ENCODE measurements at regions not wholly inside any gene's neighbourhood (a gene's known extent, or its start where the extent isn't known, plus 50 kb on each side); places are given as distances from the start of the nearest gene placed in this dataset.

GRCh38 chr21:28227881-28228635, 764.6 kb downstream of the LTN1 start:
- no peaks in the 10 kb centered on the region for H3K36me3 ChIP-seq
- no peak for TF ChIP-seq CTCF (IDR thresholded peaks at IDR 0.05; ENCODE audit: low read depth, low read length)
- H3K27me3 ChIP-seq: no peaks in the 10 kb centered on the region
- no peak overlapping the region for H3K27ac ChIP-seq
- DNase-seq (ENCODE audit: low read depth in 1 of 2, low spot score in 1 of 2): no peak
- H3K4me3 ChIP-seq: no peak overlapping the region
- H3K4me1 ChIP-seq (ENCODE audit: low read depth): peaks cover 4% of the 10 kb centered on the region
- no peaks in the 10 kb centered on the region for H3K9me3 ChIP-seq (ENCODE audit: low read depth)

GRCh38 chr21:28226563-28226962, 766.1 kb downstream of the LTN1 start:
- no peaks in the 10 kb centered on the region for H3K36me3 ChIP-seq
- peaks cover 4% of the 10 kb centered on the region for H3K4me1 ChIP-seq (ENCODE audit: low read depth)
- no peaks in the 10 kb centered on the region for H3K9me3 ChIP-seq (ENCODE audit: low read depth)
- H3K4me3 ChIP-seq: no peak overlapping the region
- no peak for DNase-seq (ENCODE audit: low read depth in 1 of 2, low spot score in 1 of 2)
- no peak for TF ChIP-seq CTCF (IDR thresholded peaks at IDR 0.05; ENCODE audit: low read depth, low read length)
- H3K27ac ChIP-seq: no peak overlapping the region
- no peaks in the 10 kb centered on the region for H3K27me3 ChIP-seq

GRCh38 chr21:28224191-28224726, 768.4 kb downstream of the LTN1 start:
- Histone ChIP-seq H3K27ac (no peak overlapping the region), H3K27me3 (no peaks in the 10 kb centered on the region), H3K4me3 (no peak overlapping the region), H3K4me1 (ENCODE audit: low read depth) (peaks cover 4% of the 10 kb centered on the region), H3K9me3 (ENCODE audit: low read depth) (no peaks in the 10 kb centered on the region), H3K36me3 (no peaks in the 10 kb centered on the region)
- TF ChIP-seq CTCF (IDR thresholded peaks at IDR 0.05; ENCODE audit: low read depth, low read length): no peak
- no peak for DNase-seq (ENCODE audit: low read depth in 1 of 2, low spot score in 1 of 2)

- Histone ChIP-seq H3K27me3 (no peaks in the 10 kb centered on the region), H3K4me1 (ENCODE audit: low read depth) (peaks cover 4% of the 10 kb centered on the region), H3K9me3 (ENCODE audit: low read depth) (no peaks in the 10 kb centered on the region), H3K36me3 (no peaks in the 10 kb centered on the region), H3K27ac (no peak overlapping the region), H3K4me3 (no peak overlapping the region)
- no peak for DNase-seq (ENCODE audit: low read depth in 1 of 2, low spot score in 1 of 2)
- no peak for TF ChIP-seq CTCF (IDR thresholded peaks at IDR 0.05; ENCODE audit: low read depth, low read length)
Observed at GRCh38 chr21:28221984-28222383, 770.7 kb downstream of the LTN1 start.

- peak in 1 of 2 donors; percentile 89 for DNase-seq (ENCODE audit: low read depth in 1 of 2, low spot score in 1 of 2)
- Histone ChIP-seq H3K4me1 (ENCODE audit: low read depth) (peaks cover 10% of the 10 kb centered on the region), H3K27me3 (no peaks in the 10 kb centered on the region)
Observed at GRCh38 chr21:28220680-28221079, 772.0 kb downstream of the LTN1 start.

More at GRCh38 chr21:28220680-28221079, 772.0 kb downstream of the LTN1 start:
- Histone ChIP-seq H3K4me3 (no peak overlapping the region), H3K27ac (no peak overlapping the region), H3K36me3 (no peaks in the 10 kb centered on the region), H3K9me3 (ENCODE audit: low read depth) (no peaks in the 10 kb centered on the region)
- TF ChIP-seq CTCF (IDR thresholded peaks at IDR 0.05; ENCODE audit: low read depth, low read length): no peak
